ENCODE measurements at regions not wholly inside any gene's neighbourhood (a gene's known extent, or its start where the extent isn't known, plus 50 kb on each side); places are given as distances from the start of the nearest gene placed in this dataset.

DNA sequence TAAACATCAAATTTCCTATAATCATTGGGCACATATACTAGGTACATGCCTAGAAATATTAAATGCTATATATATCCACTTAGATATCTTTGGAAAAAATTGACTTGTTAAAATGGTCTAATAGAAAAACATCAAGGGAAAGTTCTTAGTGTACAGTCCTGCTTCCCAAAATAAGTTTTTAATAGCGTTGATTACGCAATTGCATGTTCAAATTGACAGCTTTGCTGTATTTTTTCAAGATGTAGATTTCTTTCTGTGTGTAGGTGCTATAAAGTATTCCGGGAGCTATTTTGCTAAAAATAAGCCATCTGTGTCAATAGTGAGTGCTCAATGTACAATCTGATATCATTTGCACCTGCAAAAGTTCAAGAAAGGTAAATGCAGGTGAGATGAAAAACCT lies 463.9 kb upstream of the ATP2B1 start:
- Histone ChIP-seq H3K36me3 (ENCODE audit: control insufficient read depth in 1 of 2, insufficient read depth in 2 of 2, low read length in 2 of 2) (no peaks in the 10 kb centered on the region), H3K4me3 (ENCODE audit: low read depth in 1 of 2, low read length in 2 of 2) (no peak overlapping the region), H3K27ac (ENCODE audit: low read length) (no peak overlapping the region), H3K4me1 (ENCODE audit: control insufficient read depth in 1 of 2, insufficient read depth in 2 of 2, low read length in 2 of 2) (no peaks in the 10 kb centered on the region), H3K9me3 (ENCODE audit: control insufficient read depth in 1 of 2, low read length in 2 of 2) (no peaks in the 10 kb centered on the region), H3K27me3 (ENCODE audit: low read depth, low read length) (no peaks in the 10 kb centered on the region)

- Histone ChIP-seq H3K4me1 (ENCODE audit: control insufficient read depth in 1 of 2, insufficient read depth in 2 of 2, low read length in 2 of 2) (no peaks in the 10 kb centered on the region), H3K27me3 (ENCODE audit: low read depth, low read length) (no peaks in the 10 kb centered on the region), H3K27ac (ENCODE audit: low read length) (no peak overlapping the region), H3K36me3 (ENCODE audit: control insufficient read depth in 1 of 2, insufficient read depth in 2 of 2, low read length in 2 of 2) (no peaks in the 10 kb centered on the region), H3K4me3 (ENCODE audit: low read depth in 1 of 2, low read length in 2 of 2) (no peak overlapping the region), H3K9me3 (ENCODE audit: control insufficient read depth in 1 of 2, low read length in 2 of 2) (no peaks in the 10 kb centered on the region)
Observed at GRCh38 chr12:90170740-90171139, 462.1 kb upstream of the ATP2B1 start.

DNA sequence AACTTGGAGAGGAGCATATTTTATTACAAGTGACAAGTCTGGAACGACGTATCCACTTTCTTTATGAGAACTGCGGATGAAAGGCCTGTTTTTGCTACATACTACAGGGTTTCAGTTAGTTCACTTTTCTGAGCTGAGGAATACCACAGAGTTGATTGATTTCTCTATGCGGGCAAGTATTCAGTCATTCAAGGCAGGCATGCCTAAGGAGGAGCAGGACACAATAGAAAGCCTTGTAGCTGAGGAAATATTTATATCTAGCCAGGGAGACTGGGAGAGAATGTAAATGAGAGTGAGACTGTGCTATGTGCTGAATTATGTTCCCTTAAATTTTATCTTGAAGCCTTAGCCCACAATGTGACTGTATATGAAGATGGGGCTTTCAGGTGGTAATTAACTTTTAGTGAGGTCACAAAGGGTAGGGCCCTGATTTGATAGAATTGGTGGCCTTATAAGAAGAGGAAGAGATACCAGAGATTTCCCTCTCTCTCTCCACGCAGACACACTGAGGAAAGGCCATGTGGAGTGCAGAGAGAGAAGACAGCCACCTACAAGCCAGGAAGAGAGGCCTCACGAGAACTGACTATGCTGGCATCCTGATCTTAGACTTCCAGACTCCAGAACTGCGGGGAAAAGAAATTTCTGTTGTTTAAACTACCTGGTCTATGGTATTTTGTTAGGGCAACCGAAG lies 459.0 kb upstream of the ATP2B1 start:
- no peaks in the 10 kb centered on the region for H3K27me3 ChIP-seq (ENCODE audit: low read depth, low read length)
- no peaks in the 10 kb centered on the region for H3K36me3 ChIP-seq (ENCODE audit: control insufficient read depth in 1 of 2, insufficient read depth in 2 of 2, low read length in 2 of 2)
- H3K4me1 ChIP-seq (ENCODE audit: control insufficient read depth in 1 of 2, insufficient read depth in 2 of 2, low read length in 2 of 2): no peaks in the 10 kb centered on the region
- H3K9me3 ChIP-seq (ENCODE audit: control insufficient read depth in 1 of 2, low read length in 2 of 2): no peaks in the 10 kb centered on the region
- no peak overlapping the region for H3K4me3 ChIP-seq (ENCODE audit: low read depth in 1 of 2, low read length in 2 of 2)
- no peak overlapping the region for H3K27ac ChIP-seq (ENCODE audit: low read length)

DNA sequence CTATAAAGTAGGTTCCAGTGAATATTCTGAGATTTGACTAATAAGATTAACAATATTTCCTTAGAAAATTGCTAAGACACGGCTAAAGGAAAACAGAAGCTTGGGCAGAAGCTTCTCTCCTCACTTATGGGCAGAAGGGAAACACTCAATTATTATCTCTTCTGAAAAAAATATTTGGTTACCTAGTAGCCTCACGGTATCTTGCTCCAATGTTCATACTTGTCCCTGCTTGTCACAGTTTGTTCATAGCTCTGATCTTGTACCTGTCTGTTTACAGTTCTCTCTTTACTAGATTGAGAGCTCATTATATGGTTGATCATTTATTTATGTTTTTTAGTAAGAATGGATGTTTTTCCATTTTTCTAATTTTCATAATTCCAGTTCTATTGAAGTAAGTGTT lies 458.0 kb upstream of the ATP2B1 start:
- Histone ChIP-seq H3K4me1 (ENCODE audit: control insufficient read depth in 1 of 2, insufficient read depth in 2 of 2, low read length in 2 of 2) (no peaks in the 10 kb centered on the region), H3K4me3 (ENCODE audit: low read depth in 1 of 2, low read length in 2 of 2) (no peak overlapping the region), H3K36me3 (ENCODE audit: control insufficient read depth in 1 of 2, insufficient read depth in 2 of 2, low read length in 2 of 2) (no peaks in the 10 kb centered on the region), H3K27me3 (ENCODE audit: low read depth, low read length) (no peaks in the 10 kb centered on the region), H3K27ac (ENCODE audit: low read length) (no peak overlapping the region), H3K9me3 (ENCODE audit: control insufficient read depth in 1 of 2, low read length in 2 of 2) (no peaks in the 10 kb centered on the region)

- Histone ChIP-seq H3K4me3 (ENCODE audit: low read depth in 1 of 2, low read length in 2 of 2) (no peak overlapping the region), H3K27ac (ENCODE audit: low read length) (no peak overlapping the region), H3K9me3 (ENCODE audit: control insufficient read depth in 1 of 2, low read length in 2 of 2) (no peaks in the 10 kb centered on the region), H3K36me3 (ENCODE audit: control insufficient read depth in 1 of 2, insufficient read depth in 2 of 2, low read length in 2 of 2) (no peaks in the 10 kb centered on the region), H3K4me1 (ENCODE audit: control insufficient read depth in 1 of 2, insufficient read depth in 2 of 2, low read length in 2 of 2) (no peaks in the 10 kb centered on the region), H3K27me3 (ENCODE audit: low read depth, low read length) (no peaks in the 10 kb centered on the region)
Observed at GRCh38 chr12:90166012-90166411, 457.4 kb upstream of the ATP2B1 start.

GRCh38 chr12:90163975-90164374 lies 455.3 kb upstream of the ATP2B1 start:
- H3K9me3 ChIP-seq (ENCODE audit: control insufficient read depth in 1 of 2, low read length in 2 of 2): no peaks in the 10 kb centered on the region
- no peaks in the 10 kb centered on the region for H3K36me3 ChIP-seq (ENCODE audit: control insufficient read depth in 1 of 2, insufficient read depth in 2 of 2, low read length in 2 of 2)
- H3K4me3 ChIP-seq (ENCODE audit: low read depth in 1 of 2, low read length in 2 of 2): no peak overlapping the region
- H3K4me1 ChIP-seq (ENCODE audit: control insufficient read depth in 1 of 2, insufficient read depth in 2 of 2, low read length in 2 of 2): no peaks in the 10 kb centered on the region
- no peak overlapping the region for H3K27ac ChIP-seq (ENCODE audit: low read length)
- H3K27me3 ChIP-seq (ENCODE audit: low read depth, low read length): no peaks in the 10 kb centered on the region

DNA sequence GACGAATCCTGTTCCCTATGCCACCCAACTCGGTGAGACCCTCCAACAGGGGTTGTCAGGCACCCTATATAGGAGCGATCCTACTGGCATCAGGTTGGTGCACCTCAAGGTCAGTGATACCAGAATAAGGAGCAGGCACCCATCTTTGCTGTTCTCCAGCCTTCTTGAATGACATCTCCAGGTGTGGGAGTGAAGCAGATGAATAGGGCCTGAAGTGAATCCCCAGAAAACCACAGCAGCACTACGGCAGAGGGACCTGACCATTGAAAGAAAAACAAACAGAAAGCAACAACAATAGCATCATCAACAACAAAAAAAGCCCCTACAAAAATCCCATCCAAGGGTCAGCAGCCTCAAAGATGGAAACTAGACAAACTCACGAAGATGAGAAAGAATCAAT lies 445.2 kb upstream of the ATP2B1 start:
- Histone ChIP-seq H3K36me3 (ENCODE audit: control insufficient read depth in 1 of 2, insufficient read depth in 2 of 2, low read length in 2 of 2) (no peaks in the 10 kb centered on the region), H3K9me3 (ENCODE audit: control insufficient read depth in 1 of 2, low read length in 2 of 2) (no peaks in the 10 kb centered on the region), H3K4me3 (ENCODE audit: low read depth in 1 of 2, low read length in 2 of 2) (no peak overlapping the region), H3K4me1 (ENCODE audit: control insufficient read depth in 1 of 2, insufficient read depth in 2 of 2, low read length in 2 of 2) (no peaks in the 10 kb centered on the region), H3K27ac (ENCODE audit: low read length) (no peak overlapping the region), H3K27me3 (ENCODE audit: low read depth, low read length) (no peaks in the 10 kb centered on the region)

DNA sequence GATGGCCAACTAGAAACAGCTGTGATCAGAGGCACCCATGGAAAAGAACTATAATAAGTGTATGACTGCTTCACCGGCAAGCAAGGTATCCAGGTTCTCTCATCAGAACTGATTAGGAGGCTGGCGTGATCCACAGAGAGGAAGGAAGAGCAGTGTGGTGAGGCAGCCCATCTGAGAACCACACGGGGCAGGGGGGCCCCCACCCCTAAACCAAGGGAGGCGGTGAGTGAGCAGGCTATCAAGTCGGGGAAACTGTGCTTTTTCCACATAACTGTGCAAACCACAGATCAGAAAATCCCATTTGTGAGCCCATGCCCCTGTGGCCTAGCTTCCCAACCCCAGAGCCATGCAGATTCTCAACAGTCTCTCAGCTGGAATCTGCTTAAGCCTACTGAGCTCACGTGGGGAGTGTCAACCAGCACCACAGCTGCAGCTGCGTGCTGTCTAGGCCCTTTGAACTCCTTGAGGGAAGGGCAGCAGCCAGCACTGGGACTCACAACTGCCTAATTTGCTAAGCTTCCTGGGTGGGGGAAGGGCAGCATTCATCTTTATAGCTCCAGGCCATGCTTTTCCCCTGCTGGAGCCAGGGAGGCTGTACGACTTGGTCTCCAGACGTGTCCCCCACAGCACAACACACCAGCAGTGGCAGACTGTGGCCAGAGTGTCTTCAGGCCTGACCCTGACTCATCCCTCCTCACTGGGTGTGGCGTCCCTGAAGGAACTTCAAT lies 444.4 kb upstream of the ATP2B1 start:
- H3K36me3 ChIP-seq (ENCODE audit: control insufficient read depth in 1 of 2, insufficient read depth in 2 of 2, low read length in 2 of 2): no peaks in the 10 kb centered on the region
- no peak overlapping the region for H3K27ac ChIP-seq (ENCODE audit: low read length)
- no peak overlapping the region for H3K4me3 ChIP-seq (ENCODE audit: low read depth in 1 of 2, low read length in 2 of 2)
- no peaks in the 10 kb centered on the region for H3K27me3 ChIP-seq (ENCODE audit: low read depth, low read length)
- H3K9me3 ChIP-seq (ENCODE audit: control insufficient read depth in 1 of 2, low read length in 2 of 2): no peaks in the 10 kb centered on the region
- H3K4me1 ChIP-seq (ENCODE audit: control insufficient read depth in 1 of 2, insufficient read depth in 2 of 2, low read length in 2 of 2): no peaks in the 10 kb centered on the region

DNA sequence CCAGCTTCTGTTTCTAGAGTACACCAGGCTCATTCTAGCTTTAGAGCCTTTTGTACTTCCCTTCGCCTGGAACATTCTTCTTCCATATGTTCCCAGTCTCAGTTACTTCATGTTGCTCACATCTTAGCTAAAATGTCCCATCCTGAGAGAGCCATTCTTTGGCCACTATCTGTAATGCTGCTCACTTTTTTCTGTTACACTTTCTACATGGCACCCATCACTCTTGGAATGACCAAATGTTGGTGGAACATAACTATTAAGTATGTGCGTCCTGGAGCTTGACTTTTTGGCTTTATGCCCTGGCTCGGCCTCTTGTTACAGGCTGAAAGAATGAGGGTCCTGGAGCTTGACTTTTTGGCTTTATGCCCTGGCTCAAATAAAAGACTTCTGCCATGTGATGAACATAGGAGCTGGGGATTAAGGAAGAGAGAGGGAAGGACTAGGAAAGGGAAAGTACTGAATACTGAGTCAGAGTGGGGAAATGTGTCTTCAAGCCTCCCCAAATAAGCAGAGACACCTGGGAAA lies 442.9 kb upstream of the ATP2B1 start:
- H3K4me3 ChIP-seq (ENCODE audit: low read depth in 1 of 2, low read length in 2 of 2): no peak overlapping the region
- H3K4me1 ChIP-seq (ENCODE audit: control insufficient read depth in 1 of 2, insufficient read depth in 2 of 2, low read length in 2 of 2): no peaks in the 10 kb centered on the region
- no peaks in the 10 kb centered on the region for H3K36me3 ChIP-seq (ENCODE audit: control insufficient read depth in 1 of 2, insufficient read depth in 2 of 2, low read length in 2 of 2)
- no peaks in the 10 kb centered on the region for H3K9me3 ChIP-seq (ENCODE audit: control insufficient read depth in 1 of 2, low read length in 2 of 2)
- H3K27me3 ChIP-seq (ENCODE audit: low read depth, low read length): no peaks in the 10 kb centered on the region
- no peak overlapping the region for H3K27ac ChIP-seq (ENCODE audit: low read length)

DNA sequence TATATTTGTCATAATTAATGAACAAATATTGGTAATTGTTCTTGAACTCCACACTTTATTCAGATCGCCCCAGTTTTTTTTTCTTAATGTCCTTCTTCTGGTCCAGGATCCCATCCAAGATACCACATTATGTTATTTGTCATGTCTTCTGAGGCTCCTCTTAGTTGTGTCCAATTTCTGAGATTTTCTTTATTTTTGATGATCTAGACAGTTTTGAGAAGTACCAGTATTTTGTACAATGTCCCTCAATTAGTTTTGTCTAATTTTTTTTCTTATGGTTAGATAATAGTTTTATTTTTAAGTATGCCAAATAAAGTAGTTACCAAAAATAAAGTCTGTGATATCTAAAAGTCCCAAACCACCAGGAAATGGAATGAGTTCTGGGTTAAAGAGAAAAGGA lies 440.8 kb upstream of the ATP2B1 start:
- Histone ChIP-seq H3K36me3 (ENCODE audit: control insufficient read depth in 1 of 2, insufficient read depth in 2 of 2, low read length in 2 of 2) (no peaks in the 10 kb centered on the region), H3K9me3 (ENCODE audit: control insufficient read depth in 1 of 2, low read length in 2 of 2) (no peaks in the 10 kb centered on the region)

DNA sequence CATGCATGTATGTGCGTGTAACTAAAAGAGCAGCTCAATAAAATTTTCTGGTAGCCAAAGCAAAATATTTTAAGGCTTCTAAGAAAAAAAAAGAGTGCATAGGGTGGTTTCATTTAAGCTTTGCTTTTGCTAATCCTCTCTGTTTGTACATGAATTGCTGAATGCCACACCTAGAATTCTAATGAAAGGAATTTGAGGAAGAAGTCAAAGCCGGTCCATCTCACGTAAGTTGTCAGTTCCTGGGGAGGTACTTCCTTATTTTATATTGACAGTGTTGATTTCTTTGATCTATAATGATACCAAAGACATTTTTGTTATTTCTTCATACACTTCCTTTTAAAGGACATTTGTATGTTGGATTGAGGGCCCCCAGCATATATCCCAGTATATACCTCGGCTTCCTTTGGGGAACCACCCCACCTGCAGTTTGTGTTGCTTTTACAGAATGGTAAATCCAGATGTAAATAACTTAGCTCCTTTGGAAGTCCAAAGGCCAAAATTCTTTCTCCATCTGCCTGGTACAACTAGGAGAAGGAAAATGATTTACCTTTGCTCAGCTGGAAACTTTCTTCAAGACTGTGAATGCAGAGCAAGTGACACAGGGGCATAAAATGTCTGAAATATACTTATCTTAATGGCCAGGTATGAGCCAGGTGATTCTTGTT lies 420.9 kb upstream of the ATP2B1 start:
- Histone ChIP-seq H3K4me1 (ENCODE audit: control insufficient read depth in 1 of 2, insufficient read depth in 2 of 2, low read length in 2 of 2) (no peaks in the 10 kb centered on the region), H3K4me3 (ENCODE audit: low read depth in 1 of 2, low read length in 2 of 2) (no peak overlapping the region), H3K27me3 (ENCODE audit: low read depth, low read length) (no peaks in the 10 kb centered on the region), H3K27ac (ENCODE audit: low read length) (no peak overlapping the region), H3K36me3 (ENCODE audit: control insufficient read depth in 1 of 2, insufficient read depth in 2 of 2, low read length in 2 of 2) (no peaks in the 10 kb centered on the region), H3K9me3 (ENCODE audit: control insufficient read depth in 1 of 2, low read length in 2 of 2) (no peaks in the 10 kb centered on the region)

More for the DNA sequence above, 440.8 kb upstream of the ATP2B1 start:
- no peaks in the 10 kb centered on the region for H3K4me1 ChIP-seq (ENCODE audit: control insufficient read depth in 1 of 2, insufficient read depth in 2 of 2, low read length in 2 of 2)
- H3K4me3 ChIP-seq (ENCODE audit: low read depth in 1 of 2, low read length in 2 of 2): no peak overlapping the region
- no peaks in the 10 kb centered on the region for H3K27me3 ChIP-seq (ENCODE audit: low read depth, low read length)
- H3K27ac ChIP-seq (ENCODE audit: low read length): no peak overlapping the region

All from muscle layer of duodenum (tissue), 2 donors.